ENCODE measurements at regions not wholly inside any gene's neighbourhood (a gene's known extent, or its start where the extent isn't known, plus 50 kb on each side); places are given as distances from the start of the nearest gene placed in this dataset.

DNA sequence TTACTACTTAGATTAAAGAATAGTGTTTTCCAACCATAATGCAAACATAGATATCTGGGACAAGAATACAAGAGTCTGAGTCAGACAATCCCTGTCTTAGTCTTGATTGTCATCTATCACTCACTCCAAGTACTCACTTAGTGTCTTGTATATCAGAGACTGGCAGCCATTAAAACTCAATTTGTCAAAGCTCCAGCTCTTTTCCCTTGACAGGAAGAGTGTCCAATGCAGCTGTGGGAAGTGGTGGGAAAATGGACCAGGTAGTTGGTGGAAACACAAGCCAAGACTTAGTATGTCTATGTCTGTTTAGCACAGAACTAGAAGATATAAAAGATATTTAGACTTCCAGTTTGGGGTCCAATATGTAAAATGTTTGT, 271.6 kb upstream of the CLEC14A start:
- TF ChIP-seq POLR2AphosphoS5 (IDR thresholded peaks at IDR 0.05; ENCODE audit: low read depth, low read length) (no peak), POLR2A (IDR thresholded peaks at IDR 0.05; ENCODE audit: low read depth, low read length) (no peak), SPI1 (IDR thresholded peaks at IDR 0.05; ENCODE audit: low read depth, low read length) (no peak), POU2F2 (IDR thresholded peaks at IDR 0.05; ENCODE audit: low read depth, low read length) (no peak), TAF1 (IDR thresholded peaks at IDR 0.05; ENCODE audit: low read depth, low read length) (no peak), PAX5 (IDR thresholded peaks at IDR 0.05; ENCODE audit: insufficient read depth, low read length, severe bottlenecking) (no peak)
- no peak for FAIRE-seq
- DNase-seq (ENCODE audit: insufficient read length, low spot score) = no peak

DNA sequence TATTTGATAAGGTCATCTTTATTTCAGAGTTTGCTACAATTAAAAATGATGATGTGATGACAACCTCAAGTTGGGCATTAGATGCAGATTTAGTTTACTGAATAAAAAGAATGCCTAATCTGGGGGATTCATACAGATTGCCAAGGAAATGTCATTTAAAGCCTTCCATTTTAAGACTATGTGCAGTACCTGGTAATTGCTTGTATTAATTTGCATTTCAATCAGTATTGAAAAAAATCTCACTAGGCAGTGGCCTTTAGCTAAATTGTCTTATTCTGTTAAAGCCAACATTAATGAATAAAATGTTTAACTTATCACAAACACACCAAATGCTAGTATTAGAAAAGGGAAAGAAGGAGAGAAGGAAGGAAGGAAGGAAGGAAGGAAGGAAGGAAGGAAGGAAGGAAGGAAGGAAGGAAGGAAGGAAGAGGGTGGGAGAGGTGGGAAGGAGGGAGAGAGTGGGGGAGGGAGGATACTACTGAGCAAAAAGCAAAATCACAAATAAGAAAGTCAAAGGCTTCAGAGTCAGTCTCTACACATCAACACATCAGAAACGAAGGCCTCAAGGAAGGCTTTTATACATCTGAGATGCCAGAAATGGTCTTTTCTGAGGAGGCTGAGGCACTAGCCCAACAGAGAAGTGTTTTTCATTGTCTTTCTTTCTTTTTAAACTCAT, 271.1 kb upstream of the CLEC14A start:
- FAIRE-seq = no peak
- no peak for DNase-seq (ENCODE audit: insufficient read length, low spot score)
- TF ChIP-seq POLR2AphosphoS5 (IDR thresholded peaks at IDR 0.05; ENCODE audit: low read depth, low read length) = no peak
- no peak for TF ChIP-seq PAX5 (IDR thresholded peaks at IDR 0.05; ENCODE audit: insufficient read depth, low read length, severe bottlenecking)

DNA sequence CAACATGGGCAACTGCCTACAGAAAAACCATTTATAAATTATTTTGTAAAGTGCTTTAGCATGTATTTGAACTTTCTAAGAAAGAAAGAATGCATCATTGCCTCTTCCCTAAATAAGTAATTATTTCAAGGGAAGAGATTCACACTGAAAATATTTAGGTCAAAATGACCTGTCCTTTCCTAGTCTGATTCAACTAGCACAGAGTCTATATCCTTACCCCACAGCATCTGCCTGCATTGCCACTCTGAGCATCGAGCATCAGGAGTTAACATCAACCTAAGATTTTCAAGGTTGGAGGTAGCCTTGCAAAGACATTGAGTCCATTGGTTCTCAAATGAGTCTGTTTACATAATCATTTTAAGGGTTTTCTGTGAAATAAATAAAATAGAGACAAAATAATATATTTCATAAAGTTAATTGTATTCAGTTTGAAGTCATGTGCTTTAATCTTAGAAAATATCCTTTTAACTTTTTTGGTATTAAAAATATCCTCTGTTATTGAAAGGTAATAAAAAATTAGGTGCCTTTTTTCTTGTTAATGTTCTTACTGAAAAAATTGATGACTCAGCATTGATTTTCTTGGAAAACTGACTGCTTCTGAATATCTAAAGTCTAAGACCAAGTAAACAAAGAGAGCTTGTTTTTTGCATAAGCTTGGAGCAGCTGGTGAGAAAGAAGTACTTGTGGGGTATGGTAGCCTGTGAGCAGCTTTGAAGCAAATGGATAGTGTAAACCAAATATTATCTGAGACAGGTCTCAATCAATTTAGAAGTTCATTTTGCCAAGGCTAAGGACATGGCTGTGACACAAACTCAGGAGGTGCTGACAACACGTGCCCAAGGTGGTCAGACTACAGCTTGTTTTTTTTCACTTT, 269.0 kb upstream of the CLEC14A start:
- no peak for TF ChIP-seq POLR2AphosphoS5 (IDR thresholded peaks at IDR 0.05; ENCODE audit: low read depth, low read length)
- no peak for TF ChIP-seq PAX5 (IDR thresholded peaks at IDR 0.05; ENCODE audit: insufficient read depth, low read length, severe bottlenecking)
- no peak for TF ChIP-seq SPI1 (IDR thresholded peaks at IDR 0.05; ENCODE audit: low read depth, low read length)
- TF ChIP-seq POU2F2 (IDR thresholded peaks at IDR 0.05; ENCODE audit: low read depth, low read length) = no peak
- no peak for TF ChIP-seq POLR2A (IDR thresholded peaks at IDR 0.05; ENCODE audit: low read depth, low read length)
- TF ChIP-seq TAF1 (IDR thresholded peaks at IDR 0.05; ENCODE audit: low read depth, low read length) = no peak
- DNase-seq (ENCODE audit: insufficient read length, low spot score) = no peak
- FAIRE-seq = no peak

DNA sequence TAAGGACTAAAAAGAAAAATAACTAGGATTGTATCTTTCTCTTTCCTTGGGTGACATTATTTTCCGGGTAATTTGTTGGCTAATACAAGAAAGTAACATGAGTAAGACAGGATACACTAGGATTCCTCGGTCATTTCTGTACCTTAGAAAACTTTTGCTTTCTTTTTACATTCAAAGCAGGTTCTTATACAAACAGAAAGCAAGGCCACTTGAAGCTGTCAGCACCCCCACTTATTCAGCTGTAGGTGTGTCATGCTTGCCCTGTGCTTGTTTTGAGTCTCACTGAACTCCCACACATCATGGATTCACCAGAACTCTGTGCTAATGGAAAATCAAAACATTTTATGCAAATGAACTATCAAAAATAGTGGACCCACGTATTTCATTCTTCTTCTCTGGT, 266.8 kb upstream of the CLEC14A start:
- FAIRE-seq = no peak
- DNase-seq (ENCODE audit: insufficient read length, low spot score) = no peak
- no peak for TF ChIP-seq POLR2AphosphoS5 (IDR thresholded peaks at IDR 0.05; ENCODE audit: low read depth, low read length)
- TF ChIP-seq POLR2A (IDR thresholded peaks at IDR 0.05; ENCODE audit: low read depth, low read length) = no peak
- no peak for TF ChIP-seq SPI1 (IDR thresholded peaks at IDR 0.05; ENCODE audit: low read depth, low read length)
- no peak for TF ChIP-seq TAF1 (IDR thresholded peaks at IDR 0.05; ENCODE audit: low read depth, low read length)
- TF ChIP-seq PAX5 (IDR thresholded peaks at IDR 0.05; ENCODE audit: insufficient read depth, low read length, severe bottlenecking) = no peak
- no peak for TF ChIP-seq POU2F2 (IDR thresholded peaks at IDR 0.05; ENCODE audit: low read depth, low read length)

DNA sequence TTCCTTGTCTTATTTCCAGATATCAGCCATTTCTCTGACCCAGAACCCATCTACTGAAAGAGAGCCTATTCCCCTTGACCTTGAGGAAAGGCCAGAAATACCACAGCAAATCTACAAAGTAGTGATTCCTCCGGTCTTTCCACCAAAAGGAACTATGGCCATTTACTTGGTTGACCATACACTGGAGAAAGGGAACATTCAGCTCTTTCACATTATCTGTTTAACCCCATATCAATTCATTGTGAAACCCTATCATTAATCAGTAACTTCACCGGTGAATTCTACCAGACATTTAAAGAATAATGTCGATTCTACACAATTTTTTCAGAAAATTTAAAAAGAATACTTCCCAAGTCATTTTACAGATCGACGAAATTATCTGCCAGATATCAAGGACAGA, 265.7 kb upstream of the CLEC14A start:
- DNase-seq (ENCODE audit: insufficient read length, low spot score) (no peak), FAIRE-seq (no peak)
- TF ChIP-seq POLR2A (IDR thresholded peaks at IDR 0.05; ENCODE audit: low read depth, low read length) (no peak), POLR2AphosphoS5 (IDR thresholded peaks at IDR 0.05; ENCODE audit: low read depth, low read length) (no peak), PAX5 (IDR thresholded peaks at IDR 0.05; ENCODE audit: insufficient read depth, low read length, severe bottlenecking) (no peak), POU2F2 (IDR thresholded peaks at IDR 0.05; ENCODE audit: low read depth, low read length) (no peak), TAF1 (IDR thresholded peaks at IDR 0.05; ENCODE audit: low read depth, low read length) (no peak), SPI1 (IDR thresholded peaks at IDR 0.05; ENCODE audit: low read depth, low read length) (no peak)

DNA sequence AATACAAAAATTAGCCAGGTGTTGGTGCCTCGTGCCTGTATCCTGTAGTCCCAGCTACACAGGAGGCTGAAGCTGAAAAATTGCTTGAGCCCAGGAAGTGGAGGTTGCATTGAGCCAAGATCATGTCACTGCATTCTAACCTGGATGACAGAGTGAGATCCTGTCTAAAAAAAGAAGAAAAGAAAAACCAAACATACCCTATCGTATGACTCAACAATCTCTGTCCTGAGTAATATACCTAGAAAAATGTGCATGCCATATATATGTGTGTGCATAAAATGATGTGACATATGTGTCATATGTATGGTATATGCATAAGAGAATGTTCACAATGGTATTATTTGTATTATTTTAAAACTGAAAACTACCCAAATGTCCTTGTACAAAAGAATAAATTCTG, 261.5 kb upstream of the CLEC14A start:
- no peak for DNase-seq (ENCODE audit: insufficient read length, low spot score)
- TF ChIP-seq POLR2AphosphoS5 (IDR thresholded peaks at IDR 0.05; ENCODE audit: low read depth, low read length) (no peak), TAF1 (IDR thresholded peaks at IDR 0.05; ENCODE audit: low read depth, low read length) (no peak), POU2F2 (IDR thresholded peaks at IDR 0.05; ENCODE audit: low read depth, low read length) (no peak), POLR2A (IDR thresholded peaks at IDR 0.05; ENCODE audit: low read depth, low read length) (no peak), SPI1 (IDR thresholded peaks at IDR 0.05; ENCODE audit: low read depth, low read length) (no peak), PAX5 (IDR thresholded peaks at IDR 0.05; ENCODE audit: insufficient read depth, low read length, severe bottlenecking) (no peak)

DNA sequence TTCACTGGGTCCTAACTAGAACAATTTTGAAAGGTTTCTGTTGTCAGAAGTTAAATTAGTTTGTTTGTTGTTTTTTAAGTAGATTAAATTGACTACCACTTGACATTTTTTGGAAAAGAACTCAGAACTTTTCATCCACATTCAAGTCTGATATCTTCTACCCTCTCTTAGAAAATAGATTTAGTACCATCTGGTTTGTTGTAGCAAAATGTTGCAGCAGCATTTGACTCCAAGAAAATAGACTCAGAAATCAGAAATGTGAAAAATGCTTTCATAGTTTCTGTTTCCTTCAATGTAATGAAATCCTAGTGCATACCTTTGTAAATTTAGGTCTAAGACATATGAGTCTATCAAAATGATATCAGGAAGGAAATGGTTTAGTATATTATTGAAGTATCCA, 256.3 kb upstream of the CLEC14A start:
- no peak for DNase-seq (ENCODE audit: insufficient read length, low spot score)
- FAIRE-seq = no peak
- TF ChIP-seq TAF1 (IDR thresholded peaks at IDR 0.05; ENCODE audit: low read depth, low read length) (no peak), POLR2A (IDR thresholded peaks at IDR 0.05; ENCODE audit: low read depth, low read length) (no peak), PAX5 (IDR thresholded peaks at IDR 0.05; ENCODE audit: insufficient read depth, low read length, severe bottlenecking) (no peak), POU2F2 (IDR thresholded peaks at IDR 0.05; ENCODE audit: low read depth, low read length) (no peak), SPI1 (IDR thresholded peaks at IDR 0.05; ENCODE audit: low read depth, low read length) (no peak), POLR2AphosphoS5 (IDR thresholded peaks at IDR 0.05; ENCODE audit: low read depth, low read length) (no peak)

More for the DNA sequence above, 261.5 kb upstream of the CLEC14A start:
- no peak for FAIRE-seq

DNA sequence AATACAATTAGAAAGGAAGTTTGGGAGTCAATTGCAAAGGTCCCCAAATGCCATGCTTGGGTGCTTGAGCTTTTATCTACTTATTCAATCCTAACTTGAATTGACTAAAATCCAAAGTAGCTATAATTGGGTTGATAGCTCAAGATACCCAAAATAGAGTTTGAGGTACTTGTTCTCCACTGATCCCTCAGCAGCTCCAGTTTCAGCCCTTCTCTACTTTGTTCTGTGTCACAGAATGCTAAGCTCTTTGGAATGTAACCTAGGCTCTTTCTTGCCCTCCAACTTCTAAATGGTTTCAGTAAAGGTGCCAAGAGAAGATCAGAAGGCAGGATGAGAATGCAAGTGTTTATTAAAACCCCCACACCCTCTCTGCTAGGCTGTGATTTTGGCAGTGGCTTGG, 251.4 kb upstream of the CLEC14A start:
- FAIRE-seq = no peak
- TF ChIP-seq TAF1 (IDR thresholded peaks at IDR 0.05; ENCODE audit: low read depth, low read length) (no peak), POLR2AphosphoS5 (IDR thresholded peaks at IDR 0.05; ENCODE audit: low read depth, low read length) (no peak), POU2F2 (IDR thresholded peaks at IDR 0.05; ENCODE audit: low read depth, low read length) (no peak), PAX5 (IDR thresholded peaks at IDR 0.05; ENCODE audit: insufficient read depth, low read length, severe bottlenecking) (no peak), SPI1 (IDR thresholded peaks at IDR 0.05; ENCODE audit: low read depth, low read length) (no peak), POLR2A (IDR thresholded peaks at IDR 0.05; ENCODE audit: low read depth, low read length) (no peak)
- DNase-seq (ENCODE audit: insufficient read length, low spot score) = no peak

DNA sequence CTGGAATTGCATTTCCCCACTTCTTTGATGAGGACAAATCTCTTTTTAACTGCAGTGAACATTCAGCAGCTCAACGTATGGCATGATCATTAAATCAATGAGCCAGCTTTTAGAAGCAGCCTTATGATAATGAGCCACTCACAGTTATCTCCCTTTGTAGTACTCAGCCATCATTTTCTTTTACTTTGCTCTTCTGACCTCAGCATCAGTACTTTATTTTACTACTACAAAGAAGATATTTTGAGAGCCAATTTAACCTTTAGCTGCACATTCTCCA, 250.0 kb upstream of the CLEC14A start:
- DNase-seq (ENCODE audit: insufficient read length, low spot score) = no peak
- TF ChIP-seq POLR2A (IDR thresholded peaks at IDR 0.05; ENCODE audit: low read depth, low read length) = no peak
- TF ChIP-seq PAX5 (IDR thresholded peaks at IDR 0.05; ENCODE audit: insufficient read depth, low read length, severe bottlenecking) = no peak
- no peak for TF ChIP-seq POLR2AphosphoS5 (IDR thresholded peaks at IDR 0.05; ENCODE audit: low read depth, low read length)
- TF ChIP-seq SPI1 (IDR thresholded peaks at IDR 0.05; ENCODE audit: low read depth, low read length) = no peak
- no peak for TF ChIP-seq TAF1 (IDR thresholded peaks at IDR 0.05; ENCODE audit: low read depth, low read length)
- TF ChIP-seq POU2F2 (IDR thresholded peaks at IDR 0.05; ENCODE audit: low read depth, low read length) = no peak
- no peak for FAIRE-seq

Measured in GM12891 (cell line).